NCI-H1092 (cell line): ENCODE measurements at regions not wholly inside any gene's neighbourhood (a gene's known extent, or its start where the extent isn't known, plus 50 kb on each side); places are given as distances from the start of the nearest gene placed in this dataset.

Experiments
- DNase-seq: peaks from one replicate; lab custom pipeline; 2025; lab: John Stamatoyannopoulos, UW

GRCh38 chr20:24718277-24718676 is 230.8 kb upstream of the CST7 start:
- no peak for DNase-seq

GRCh38 chr20:24718696-24719095 is 230.4 kb upstream of the CST7 start:
- DNase-seq = peak; percentile 8

- DNase-seq = no peak
Measured at GRCh38 chr20:24720957-24721356, 228.1 kb upstream of the CST7 start.

- peak; percentile 27 for DNase-seq
Measured at GRCh38 chr20:24721891-24722568, 227.0 kb upstream of the CST7 start.

GRCh38 chr20:24722586-24722985 is 226.5 kb upstream of the CST7 start:
- no peak for DNase-seq

- no peak for DNase-seq
Measured at GRCh38 chr20:24723186-24723585, 225.9 kb upstream of the CST7 start.

- no peak for DNase-seq
Measured at GRCh38 chr20:24723647-24724352, 225.3 kb upstream of the CST7 start.

- no peak for DNase-seq
Measured at GRCh38 chr20:24724982-24725533, 224.0 kb upstream of the CST7 start.

- DNase-seq = no peak
Measured at GRCh38 chr20:24727795-24728194, 221.3 kb upstream of the CST7 start.

GRCh38 chr20:24729896-24730605 is 219.0 kb upstream of the CST7 start:
- no peak for DNase-seq

GRCh38 chr20:24730750-24731149 is 218.3 kb upstream of the CST7 start:
- no peak for DNase-seq

- DNase-seq = no peak
Measured at GRCh38 chr20:24731312-24731711, 217.8 kb upstream of the CST7 start.

GRCh38 chr20:24732076-24732475 is 217.0 kb upstream of the CST7 start:
- DNase-seq = no peak

- DNase-seq = no peak
Measured at GRCh38 chr20:24732599-24732998, 216.5 kb upstream of the CST7 start.

- no peak for DNase-seq
Measured at GRCh38 chr20:24733416-24733815, 215.7 kb upstream of the CST7 start.

GRCh38 chr20:24734139-24734538 is 214.9 kb upstream of the CST7 start:
- DNase-seq = no peak

- DNase-seq = no peak
Measured at GRCh38 chr20:24735263-24735662, 213.8 kb upstream of the CST7 start.

GRCh38 chr20:24736131-24736843 is 212.8 kb upstream of the CST7 start:
- DNase-seq = no peak

- DNase-seq = no peak
Measured at GRCh38 chr20:24736844-24737211, 212.2 kb upstream of the CST7 start.

- DNase-seq = no peak
Measured at GRCh38 chr20:24737212-24737850, 211.7 kb upstream of the CST7 start.

- DNase-seq = no peak
Measured at GRCh38 chr20:24738058-24738775, 210.9 kb upstream of the CST7 start.
